ENCODE measurements at regions not wholly inside any gene's neighbourhood (a gene's known extent, or its start where the extent isn't known, plus 50 kb on each side); places are given as distances from the start of the nearest gene placed in this dataset.

DNA sequence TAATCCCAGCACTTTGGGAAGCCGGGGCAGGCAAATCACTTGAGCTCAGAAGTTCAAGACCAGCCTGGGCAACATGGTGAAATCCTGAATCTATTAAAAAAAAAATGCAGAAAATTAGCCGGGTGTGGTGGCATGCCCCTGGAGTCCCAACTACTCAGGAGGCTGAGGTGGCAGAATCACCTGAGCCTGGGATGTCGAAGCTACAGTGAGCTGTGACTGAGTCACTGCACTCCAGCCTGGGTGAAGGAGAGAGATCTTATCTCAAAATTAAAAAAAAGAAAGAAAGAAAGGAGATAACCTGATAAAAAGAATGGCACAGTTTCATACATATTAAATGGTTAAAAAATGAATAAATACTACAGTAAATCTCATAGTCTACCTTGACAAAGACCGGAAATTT is 123.6 kb upstream of the TNFAIP3 start:
- Histone ChIP-seq H3K27me3 (ENCODE audit: control insufficient read depth in 4 of 4, insufficient read depth in 4 of 4, low read length in 3 of 4) (no peaks in the 10 kb centered on the region), H3K36me3 (ENCODE audit: control insufficient read depth in 4 of 4, insufficient read depth in 3 of 4, low read depth in 1 of 4, low read length in 3 of 4) (no peaks in the 10 kb centered on the region), H3K9ac (ENCODE audit: low read depth in 1 of 2, low read length in 2 of 2) (no peak overlapping the region), H3K4me3 (ENCODE audit: low read depth in 1 of 3, low read length in 3 of 3) (no peak overlapping the region), H3K4me1 (ENCODE audit: control insufficient read depth in 4 of 4, insufficient read depth in 4 of 4, low read length in 3 of 4) (no peaks in the 10 kb centered on the region), H3K9me3 (ENCODE audit: control insufficient read depth in 4 of 4, low read length in 3 of 4) (no peaks in the 10 kb centered on the region), H3K27ac (ENCODE audit: low read depth in 1 of 2, low read length in 2 of 2) (no peak overlapping the region)
- DNase-seq (ENCODE audit: low spot score), result no peak
- WGBS, result 93% methylated on average over 4 of the region's 4 CpGs
- TF ChIP-seq, protein P1, sequence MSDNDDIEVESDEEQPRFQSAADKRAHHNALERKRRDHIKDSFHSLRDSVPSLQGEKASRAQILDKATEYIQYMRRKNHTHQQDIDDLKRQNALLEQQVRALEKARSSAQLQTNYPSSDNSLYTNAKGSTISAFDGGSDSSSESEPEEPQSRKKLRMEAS (IDR thresholded peaks at IDR 0.05), result no peak
- TF ChIP-seq EGR1 (IDR thresholded peaks at IDR 0.05; ENCODE audit: low read depth in 2 of 2) (no peak), JUND (IDR thresholded peaks at IDR 0.05) (no peak), GABPA (IDR thresholded peaks at IDR 0.05 in 1 of 2, conservative IDR thresholded peaks at IDR 0.05 in 1 of 2) (no peak), RAD21 (IDR thresholded peaks at IDR 0.05) (no peak), HNF4G (IDR thresholded peaks at IDR 0.05) (no peak), RXRA (IDR thresholded peaks at IDR 0.05) (no peak), HNF4A (conservative IDR thresholded peaks at IDR 0.05) (no peak)
- TF ChIP-seq, protein P2, sequence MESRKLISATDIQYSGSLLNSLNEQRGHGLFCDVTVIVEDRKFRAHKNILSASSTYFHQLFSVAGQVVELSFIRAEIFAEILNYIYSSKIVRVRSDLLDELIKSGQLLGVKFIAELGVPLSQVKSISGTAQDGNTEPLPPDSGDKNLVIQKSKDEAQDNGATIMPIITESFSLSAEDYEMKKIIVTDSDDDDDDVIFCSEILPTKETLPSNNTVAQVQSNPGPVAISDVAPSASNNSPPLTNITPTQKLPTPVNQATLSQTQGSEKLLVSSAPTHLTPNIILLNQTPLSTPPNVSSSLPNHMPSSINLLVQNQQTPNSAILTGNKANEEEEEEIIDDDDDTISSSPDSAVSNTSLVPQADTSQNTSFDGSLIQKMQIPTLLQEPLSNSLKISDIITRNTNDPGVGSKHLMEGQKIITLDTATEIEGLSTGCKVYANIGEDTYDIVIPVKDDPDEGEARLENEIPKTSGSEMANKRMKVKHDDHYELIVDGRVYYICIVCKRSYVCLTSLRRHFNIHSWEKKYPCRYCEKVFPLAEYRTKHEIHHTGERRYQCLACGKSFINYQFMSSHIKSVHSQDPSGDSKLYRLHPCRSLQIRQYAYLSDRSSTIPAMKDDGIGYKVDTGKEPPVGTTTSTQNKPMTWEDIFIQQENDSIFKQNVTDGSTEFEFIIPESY (IDR thresholded peaks at IDR 0.05), result no peak

DNA sequence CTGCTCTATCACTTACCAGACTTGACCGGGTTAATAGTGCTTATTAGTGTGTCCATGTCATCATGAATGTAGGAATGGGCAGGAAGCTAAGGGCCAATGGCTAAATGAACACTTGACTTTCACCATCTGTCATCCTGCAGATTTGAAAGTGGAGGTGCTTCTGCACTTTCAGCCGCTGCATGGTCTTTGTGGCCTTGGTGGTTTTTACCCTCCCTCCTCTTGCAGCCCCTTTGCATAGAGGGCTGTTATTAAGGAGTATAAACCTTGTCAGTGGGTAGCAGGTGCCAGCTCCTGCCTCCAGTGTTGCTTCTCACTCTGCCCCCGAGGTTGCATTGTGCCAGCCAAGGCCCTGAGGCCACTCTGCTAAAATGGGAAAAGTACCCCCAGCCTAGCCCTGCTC is 122.2 kb upstream of the TNFAIP3 start:
- H3K4me3 ChIP-seq (ENCODE audit: low read depth in 1 of 3, low read length in 3 of 3), result no peak overlapping the region
- H3K9me3 ChIP-seq (ENCODE audit: control insufficient read depth in 4 of 4, low read length in 3 of 4), result no peaks in the 10 kb centered on the region
- WGBS, result 88% methylated on average over 3 of the region's 3 CpGs
- no peak overlapping the region for H3K9ac ChIP-seq (ENCODE audit: low read depth in 1 of 2, low read length in 2 of 2)
- no peaks in the 10 kb centered on the region for H3K27me3 ChIP-seq (ENCODE audit: control insufficient read depth in 4 of 4, insufficient read depth in 4 of 4, low read length in 3 of 4)
- no peak for TF ChIP-seq TAF1 (conservative IDR thresholded peaks at IDR 0.05)
- TF ChIP-seq, protein P1 (IDR thresholded peaks at IDR 0.05), result no peak
- TF ChIP-seq, protein P3, sequence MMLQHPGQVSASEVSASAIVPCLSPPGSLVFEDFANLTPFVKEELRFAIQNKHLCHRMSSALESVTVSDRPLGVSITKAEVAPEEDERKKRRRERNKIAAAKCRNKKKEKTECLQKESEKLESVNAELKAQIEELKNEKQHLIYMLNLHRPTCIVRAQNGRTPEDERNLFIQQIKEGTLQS (IDR thresholded peaks at IDR 0.05), result no peak
- TF ChIP-seq RXRA (IDR thresholded peaks at IDR 0.05), result no peak
- no peak for TF ChIP-seq RAD21 (IDR thresholded peaks at IDR 0.05)
- no peak for TF ChIP-seq SP1 (IDR thresholded peaks at IDR 0.05)
- no peak for TF ChIP-seq HNF4A (conservative IDR thresholded peaks at IDR 0.05)
- TF ChIP-seq NR2F2 (IDR thresholded peaks at IDR 0.05), result no peak
- no peak for TF ChIP-seq YY1 (IDR thresholded peaks at IDR 0.05)
- no peak for TF ChIP-seq FOXA2 (IDR thresholded peaks at IDR 0.05)
- TF ChIP-seq HNF4G (IDR thresholded peaks at IDR 0.05), result no peak
- TF ChIP-seq, protein P2 (IDR thresholded peaks at IDR 0.05), result no peak
- TF ChIP-seq JUND (IDR thresholded peaks at IDR 0.05), result no peak
- no peak for TF ChIP-seq FOXA1 (IDR thresholded peaks at IDR 0.05)
- no peaks in the 10 kb centered on the region for H3K4me1 ChIP-seq (ENCODE audit: control insufficient read depth in 4 of 4, insufficient read depth in 4 of 4, low read length in 3 of 4)
- H3K27ac ChIP-seq (ENCODE audit: low read depth in 1 of 2, low read length in 2 of 2), result no peak overlapping the region
- H3K36me3 ChIP-seq (ENCODE audit: control insufficient read depth in 4 of 4, insufficient read depth in 3 of 4, low read depth in 1 of 4, low read length in 3 of 4), result no peaks in the 10 kb centered on the region
- no peak for DNase-seq (ENCODE audit: low spot score)
